ENCODE measurements at regions not wholly inside any gene's neighbourhood (a gene's known extent, or its start where the extent isn't known, plus 50 kb on each side); places are given as distances from the start of the nearest gene placed in this dataset.

DNA sequence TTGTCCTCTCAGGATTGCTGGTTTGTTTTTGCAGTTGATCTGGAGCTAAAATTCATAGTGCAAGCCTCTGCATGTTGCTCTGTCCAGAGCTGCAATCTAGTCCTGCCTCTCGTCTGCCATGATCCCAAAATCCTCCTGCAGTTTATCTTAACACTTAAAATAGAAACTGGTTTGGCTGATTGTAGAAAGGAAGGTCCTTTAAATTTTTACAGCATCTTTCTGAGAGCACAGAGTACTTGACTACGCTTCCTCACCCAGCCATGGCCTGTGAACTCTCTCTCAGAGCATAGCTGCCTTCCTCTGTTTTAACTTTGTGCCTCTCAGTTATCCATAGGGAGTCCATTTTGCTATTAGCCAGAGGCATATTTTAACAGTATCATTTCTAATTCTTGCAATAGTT, 877.1 kb downstream of the C12orf50 start:
- H3K27me3 Mint-ChIP-seq (ENCODE audit: unreplicated experiment) = no peaks in the 10 kb centered on the region
- H3K36me3 Mint-ChIP-seq (ENCODE audit: low read depth, unreplicated experiment) = no peaks in the 10 kb centered on the region
- H3K4me1 Mint-ChIP-seq (ENCODE audit: unreplicated experiment) = no peaks in the 10 kb centered on the region
- H3K4me3 Mint-ChIP-seq (ENCODE audit: unreplicated experiment) = no peak overlapping the region
- no peak overlapping the region for H3K27ac Mint-ChIP-seq (ENCODE audit: unreplicated experiment)
- H3K9me3 Mint-ChIP-seq (ENCODE audit: unreplicated experiment) = no peaks in the 10 kb centered on the region
- no peak for DNase-seq (ENCODE audit: low spot score)
- no peak for TF ChIP-seq CTCF (IDR thresholded peaks at IDR 0.05; ENCODE audit: unreplicated experiment)

DNA sequence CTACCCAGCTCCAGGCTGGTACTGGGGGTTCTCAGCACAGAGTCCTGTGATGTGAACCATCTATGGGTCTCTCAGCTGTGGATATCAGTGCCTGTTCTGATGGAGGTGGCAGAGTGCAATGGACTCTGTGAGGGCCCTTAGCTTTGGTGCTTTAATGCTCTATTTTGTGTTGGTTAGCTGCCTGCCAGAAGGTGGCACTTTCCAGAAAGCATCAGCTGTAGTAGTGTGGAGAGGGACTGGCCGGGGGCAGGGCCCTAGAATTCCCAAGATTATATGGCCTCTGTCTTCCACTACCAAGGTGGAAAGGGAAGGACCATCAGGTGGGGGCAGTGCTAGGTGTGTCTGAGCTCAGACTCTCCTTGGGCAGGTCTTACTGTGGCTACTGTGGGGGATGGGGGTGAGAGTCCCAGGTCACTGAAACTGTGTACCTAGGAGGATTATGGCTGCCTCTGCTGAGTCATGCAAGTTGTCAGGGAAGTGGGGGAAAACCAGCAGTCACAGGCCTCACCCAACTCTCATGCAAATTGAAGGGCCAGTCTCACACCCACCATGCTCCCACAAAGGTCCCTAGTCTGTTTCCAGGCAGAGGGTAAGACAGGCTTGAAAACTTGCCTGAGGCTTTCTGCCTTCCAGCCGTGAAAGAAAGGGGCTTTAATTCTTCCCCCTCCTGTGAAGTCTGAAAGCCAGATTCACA, 878.1 kb downstream of the C12orf50 start:
- H3K27ac Mint-ChIP-seq (ENCODE audit: unreplicated experiment) = no peak overlapping the region
- H3K4me3 Mint-ChIP-seq (ENCODE audit: unreplicated experiment) = no peak overlapping the region
- H3K36me3 Mint-ChIP-seq (ENCODE audit: low read depth, unreplicated experiment) = no peaks in the 10 kb centered on the region
- DNase-seq (ENCODE audit: low spot score) = no peak
- H3K27me3 Mint-ChIP-seq (ENCODE audit: unreplicated experiment) = no peaks in the 10 kb centered on the region
- H3K4me1 Mint-ChIP-seq (ENCODE audit: unreplicated experiment) = no peaks in the 10 kb centered on the region
- TF ChIP-seq CTCF (IDR thresholded peaks at IDR 0.05; ENCODE audit: unreplicated experiment) = no peak
- H3K9me3 Mint-ChIP-seq (ENCODE audit: unreplicated experiment) = no peaks in the 10 kb centered on the region

DNA sequence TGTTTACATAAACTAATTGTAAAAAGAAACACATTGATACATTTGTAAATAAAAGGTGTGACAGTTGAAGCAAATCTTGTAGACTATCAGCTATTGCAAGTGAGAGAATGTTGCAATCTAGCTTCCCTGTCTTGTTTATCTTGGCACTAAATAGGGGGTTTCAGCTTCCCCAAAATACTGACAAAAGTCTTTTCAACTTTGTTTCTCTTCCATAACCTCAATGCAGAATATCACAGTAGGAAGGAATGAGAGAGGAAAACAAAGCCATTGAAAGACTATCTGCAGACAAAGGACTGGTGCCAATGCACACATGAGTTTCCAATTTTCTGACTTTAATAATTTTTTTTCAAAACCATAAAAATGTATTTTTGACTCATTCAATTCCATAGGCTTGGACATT, 886.2 kb upstream of the MGAT4C start:
- Mint-ChIP-seq H3K4me1 (ENCODE audit: unreplicated experiment) (no peaks in the 10 kb centered on the region), H3K27me3 (ENCODE audit: unreplicated experiment) (no peaks in the 10 kb centered on the region), H3K27ac (ENCODE audit: unreplicated experiment) (no peak overlapping the region), H3K4me3 (ENCODE audit: unreplicated experiment) (no peak overlapping the region), H3K36me3 (ENCODE audit: low read depth, unreplicated experiment) (no peaks in the 10 kb centered on the region), H3K9me3 (ENCODE audit: unreplicated experiment) (no peaks in the 10 kb centered on the region)
- DNase-seq (ENCODE audit: low spot score) = no peak
- TF ChIP-seq CTCF (IDR thresholded peaks at IDR 0.05; ENCODE audit: unreplicated experiment) = no peak

GRCh38 chr12:87141091-87141490, 884.9 kb upstream of the MGAT4C start:
- Mint-ChIP-seq H3K27me3 (ENCODE audit: unreplicated experiment) (no peaks in the 10 kb centered on the region), H3K36me3 (ENCODE audit: low read depth, unreplicated experiment) (no peaks in the 10 kb centered on the region), H3K4me1 (ENCODE audit: unreplicated experiment) (peaks cover 5% of the 10 kb centered on the region), H3K27ac (ENCODE audit: unreplicated experiment) (no peak overlapping the region), H3K9me3 (ENCODE audit: unreplicated experiment) (no peaks in the 10 kb centered on the region), H3K4me3 (ENCODE audit: unreplicated experiment) (no peak overlapping the region)
- no peak for DNase-seq (ENCODE audit: low spot score)
- no peak for TF ChIP-seq CTCF (IDR thresholded peaks at IDR 0.05; ENCODE audit: unreplicated experiment)

- H3K27ac Mint-ChIP-seq (ENCODE audit: unreplicated experiment) = no peak overlapping the region
- no peaks in the 10 kb centered on the region for H3K9me3 Mint-ChIP-seq (ENCODE audit: unreplicated experiment)
- H3K4me3 Mint-ChIP-seq (ENCODE audit: unreplicated experiment) = no peak overlapping the region
- DNase-seq (ENCODE audit: low spot score) = no peak
- no peaks in the 10 kb centered on the region for H3K27me3 Mint-ChIP-seq (ENCODE audit: unreplicated experiment)
- TF ChIP-seq CTCF (IDR thresholded peaks at IDR 0.05; ENCODE audit: unreplicated experiment) = no peak
- H3K36me3 Mint-ChIP-seq (ENCODE audit: low read depth, unreplicated experiment) = no peaks in the 10 kb centered on the region
- peaks cover 5% of the 10 kb centered on the region for H3K4me1 Mint-ChIP-seq (ENCODE audit: unreplicated experiment)
Observed at GRCh38 chr12:87140262-87140661, 884.1 kb upstream of the MGAT4C start.
